Activated T-helper 2 cell treated with anti-CD3 and anti-CD28 coated beads, Interferon-gamma antibody, Interleukin-2, Interleukin-4, amounts not matched to agents 10 μg/mL and 5 μg/mL and 100 μg/mL, durations not matched to agents 14 hours and 24 hours and 36 hours (primary cell): ENCODE measurements at regions not wholly inside any gene's neighbourhood (a gene's known extent, or its start where the extent isn't known, plus 50 kb on each side); places are given as distances from the start of the nearest gene placed in this dataset.

Source experiments
- DNase-seq: peaks from one replicate; pipeline ENCODE4 v3.0.0; 2021; ENCODE audit warnings: low spot score
- H3K27ac Mint-ChIP-seq: one replicate; pipeline ENCODE4 v1.8.0; 2021; ENCODE audit warnings: mixed read lengths
- H3K27me3 Mint-ChIP-seq: one replicate; pipeline ENCODE4 v1.8.0; 2021; ENCODE audit warnings: low read depth, mixed read lengths
- H3K36me3 Mint-ChIP-seq: one replicate; pipeline ENCODE4 v1.8.0; 2021; ENCODE audit warnings: low read depth, mixed read lengths
- H3K4me1 Mint-ChIP-seq: one replicate; pipeline ENCODE4 v1.8.0; 2021; ENCODE audit warnings: low read depth, mixed read lengths
- H3K4me3 Mint-ChIP-seq: one replicate; pipeline ENCODE4 v1.8.0; 2021; ENCODE audit warnings: low read depth, mild to moderate bottlenecking, moderate library complexity, mixed read lengths
- H3K9me3 Mint-ChIP-seq: one replicate; pipeline ENCODE4 v1.8.0; 2021; ENCODE audit warnings: mixed read lengths
- intact Hi-C: fragments of 100-400 bp; cut with micrococcal nuclease; formaldehyde crosslinking; loops from one replicate; pipeline ENCODE4 v1.15.1; 2023

DNA sequence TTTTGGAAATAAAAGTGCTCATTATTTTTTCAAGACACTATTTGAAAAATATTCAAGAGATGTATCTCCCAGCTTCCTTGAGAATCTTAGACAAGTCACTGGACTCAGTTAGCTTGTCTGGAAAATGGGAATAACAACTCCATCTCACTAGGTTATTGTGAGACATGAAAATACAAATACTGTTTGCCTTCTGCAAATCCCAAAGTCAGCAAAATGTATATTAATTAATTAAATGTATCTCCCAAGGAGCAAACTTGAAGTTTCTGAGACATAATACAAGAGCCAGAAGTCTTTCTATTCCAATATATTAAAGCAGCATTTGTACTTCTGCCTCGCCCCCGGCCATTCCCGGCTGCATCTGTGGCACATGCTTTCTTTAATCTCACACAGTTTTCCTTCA is 54.6 kb upstream of the ID4 start:
- intact Hi-C loops, result no loop called here
- Mint-ChIP-seq H3K4me1 (no peaks in the 10 kb centered on the region), H3K27ac (no peak overlapping the region), H3K27me3 (no peaks in the 10 kb centered on the region), H3K9me3 (no peaks in the 10 kb centered on the region), H3K4me3 (no peak overlapping the region), H3K36me3 (no peaks in the 10 kb centered on the region)
- DNase-seq, result no peak
